ENCODE measurements at regions not wholly inside any gene's neighbourhood (a gene's known extent, or its start where the extent isn't known, plus 50 kb on each side); places are given as distances from the start of the nearest gene placed in this dataset.

- no peak for TF ChIP-seq CTCF (IDR thresholded peaks at IDR 0.05; ENCODE audit: low read depth, low read length)
- no peak for DNase-seq (ENCODE audit: extremely low read depth, low read depth)
These were observed 800.9 kb downstream of the BRD1 start for GRCh38 chr22:49026494-49027367.

DNA sequence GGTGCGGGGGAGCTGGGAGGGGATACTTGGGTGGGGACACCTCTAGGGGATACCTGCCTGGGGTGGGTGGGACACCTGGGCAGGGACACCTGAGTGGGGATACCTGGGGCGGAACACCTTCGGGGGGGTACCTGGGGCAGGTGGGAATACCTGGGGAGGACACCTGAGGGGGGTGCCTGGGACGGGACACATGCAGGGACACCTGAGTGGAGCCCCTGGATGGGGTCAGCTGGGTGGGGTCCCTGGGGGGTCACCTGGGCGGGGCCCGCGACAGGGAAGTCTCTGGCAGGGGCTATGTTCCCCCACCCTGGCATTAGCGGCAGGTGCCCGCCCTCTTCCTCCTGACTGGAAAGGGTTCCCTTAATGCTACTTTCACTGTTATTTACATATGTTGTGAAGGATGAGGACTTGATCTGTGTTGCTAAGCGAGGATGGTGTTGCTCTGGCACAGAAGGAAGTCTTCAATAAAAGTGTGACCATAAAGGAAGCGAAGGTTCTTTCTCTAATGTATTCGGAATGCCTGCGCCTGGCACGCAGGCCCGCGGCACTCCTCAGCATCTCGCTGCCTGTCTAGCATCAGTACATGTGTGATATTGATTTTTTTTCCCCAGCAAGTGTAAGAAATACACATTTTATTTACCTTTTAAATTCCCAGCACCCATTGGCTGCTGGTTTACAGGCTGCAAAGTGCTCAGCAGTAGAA lies 801.7 kb downstream of the BRD1 start:
- no peak for TF ChIP-seq CTCF (IDR thresholded peaks at IDR 0.05; ENCODE audit: low read depth, low read length)
- no peak for DNase-seq (ENCODE audit: extremely low read depth, low read depth)

DNA sequence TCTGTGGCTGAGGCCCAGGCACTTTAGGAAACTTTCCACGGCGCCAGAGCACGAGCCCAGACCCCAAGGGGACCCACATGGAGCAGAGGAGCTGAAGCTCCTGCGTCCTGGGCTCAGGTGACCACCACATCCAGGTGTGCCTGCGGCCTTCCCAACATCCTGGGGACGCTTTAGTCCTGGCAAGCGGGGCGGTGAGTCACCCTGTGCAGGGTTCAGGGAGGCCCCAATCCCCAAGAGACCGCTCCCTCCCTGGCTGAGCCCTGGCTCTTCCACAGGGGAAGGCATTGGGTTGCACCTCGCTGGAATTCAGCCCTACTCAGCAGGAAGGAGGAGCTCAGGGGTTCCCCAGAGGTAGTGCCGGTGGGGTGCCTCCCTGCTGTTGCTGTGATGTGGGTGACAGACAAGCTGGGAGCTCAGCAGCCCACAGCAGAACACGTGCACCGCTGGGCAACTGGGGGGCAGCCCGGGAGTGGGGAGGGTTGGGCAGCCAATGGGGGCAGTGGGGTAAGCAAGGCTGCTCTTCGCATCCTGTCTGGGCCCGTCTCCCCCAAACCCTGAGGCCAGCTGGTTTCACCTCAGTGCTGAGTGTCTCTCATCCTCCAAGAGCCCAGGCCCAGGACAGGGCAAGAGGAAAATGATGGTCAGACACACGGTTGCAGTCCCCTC lies 802.8 kb downstream of the BRD1 start:
- TF ChIP-seq CTCF (IDR thresholded peaks at IDR 0.05; ENCODE audit: low read depth, low read length) = no peak

GRCh38 chr22:49023879-49024774 lies 803.5 kb downstream of the BRD1 start:
- TF ChIP-seq CTCF (IDR thresholded peaks at IDR 0.05; ENCODE audit: low read depth, low read length) = no peak
- no peak for DNase-seq (ENCODE audit: extremely low read depth, low read depth)

More for the DNA sequence above, 802.8 kb downstream of the BRD1 start:
- no peak for DNase-seq (ENCODE audit: extremely low read depth, low read depth)

- DNase-seq (ENCODE audit: extremely low read depth, low read depth) = no peak
- TF ChIP-seq CTCF (IDR thresholded peaks at IDR 0.05; ENCODE audit: low read depth, low read length) = no peak
These were observed 804.4 kb downstream of the BRD1 start for GRCh38 chr22:49023161-49023878.

- no peak for TF ChIP-seq CTCF (IDR thresholded peaks at IDR 0.05; ENCODE audit: low read depth, low read length)
- DNase-seq (ENCODE audit: extremely low read depth, low read depth) = no peak
These were observed 804.9 kb downstream of the BRD1 start for GRCh38 chr22:49022816-49023160.
